ENCODE measurements at regions not wholly inside any gene's neighbourhood (a gene's known extent, or its start where the extent isn't known, plus 50 kb on each side); places are given as distances from the start of the nearest gene placed in this dataset.
"Not testable (repeated sequence)": the region's sequence is repeated elsewhere in the genome, so short reads cannot be mapped to it uniquely, and the experiment has no call there.

GRCh38 chr12:13350946-13351345, 154.4 kb downstream of the EMP1 start:
- DNase-seq (ENCODE audit: low read depth, low spot score), result no peak

GRCh38 chr12:13350381-13350780, 153.9 kb downstream of the EMP1 start:
- DNase-seq (ENCODE audit: low read depth, low spot score), result no peak

GRCh38 chr12:13348464-13348863, 151.9 kb downstream of the EMP1 start:
- DNase-seq (ENCODE audit: low read depth, low spot score), result no peak

- DNase-seq (ENCODE audit: low read depth, low spot score), result no peak
Observed at GRCh38 chr12:13347241-13348043, 150.9 kb downstream of the EMP1 start.

GRCh38 chr12:13345722-13346121, 149.2 kb downstream of the EMP1 start:
- no peak for DNase-seq (ENCODE audit: low read depth, low spot score)

GRCh38 chr12:13343375-13343774, 146.8 kb downstream of the EMP1 start:
- DNase-seq (ENCODE audit: low read depth, low spot score), result no peak

GRCh38 chr12:13342971-13343370, 146.4 kb downstream of the EMP1 start:
- DNase-seq (ENCODE audit: low read depth, low spot score), result no peak

- no peak for DNase-seq (ENCODE audit: low read depth, low spot score)
Observed at GRCh38 chr12:13340149-13340548, 143.6 kb downstream of the EMP1 start.

- no peak for DNase-seq (ENCODE audit: low read depth, low spot score)
Observed at GRCh38 chr12:13339538-13339937, 143.0 kb downstream of the EMP1 start.

GRCh38 chr12:13339091-13339490, 142.6 kb downstream of the EMP1 start:
- DNase-seq (ENCODE audit: low read depth, low spot score), result no peak

- DNase-seq (ENCODE audit: low read depth, low spot score), result no peak
Observed at GRCh38 chr12:13337791-13338190, 141.3 kb downstream of the EMP1 start.

GRCh38 chr12:13336216-13336615, 139.7 kb downstream of the EMP1 start:
- no peak for DNase-seq (ENCODE audit: low read depth, low spot score)

GRCh38 chr12:13328535-13328934, 132.0 kb downstream of the EMP1 start:
- DNase-seq (ENCODE audit: low read depth, low spot score), result no peak

GRCh38 chr12:13326076-13326475, 129.6 kb downstream of the EMP1 start:
- no peak for DNase-seq (ENCODE audit: low read depth, low spot score)

- not testable (repeated sequence) for DNase-seq (ENCODE audit: low read depth, low spot score)
Observed at GRCh38 chr12:13325037-13325436, 128.5 kb downstream of the EMP1 start.

- no peak for DNase-seq (ENCODE audit: low read depth, low spot score)
Observed at GRCh38 chr12:13318231-13319015, 121.9 kb downstream of the EMP1 start.

- DNase-seq (ENCODE audit: low read depth, low spot score), result no peak
Observed at GRCh38 chr12:13316587-13317246, 120.2 kb downstream of the EMP1 start.

- no peak for DNase-seq (ENCODE audit: low read depth, low spot score)
Observed at GRCh38 chr12:13313886-13314285, 117.4 kb downstream of the EMP1 start.

- no peak for DNase-seq (ENCODE audit: low read depth, low spot score)
Observed at GRCh38 chr12:13311551-13311950, 115.0 kb downstream of the EMP1 start.

- no peak for DNase-seq (ENCODE audit: low read depth, low spot score)
Observed at GRCh38 chr12:13307143-13307816, 110.8 kb downstream of the EMP1 start.

GRCh38 chr12:13304924-13305323, 108.4 kb downstream of the EMP1 start:
- no peak for DNase-seq (ENCODE audit: low read depth, low spot score)

GRCh38 chr12:13299457-13299856, 102.9 kb downstream of the EMP1 start:
- no peak for DNase-seq (ENCODE audit: low read depth, low spot score)
